MM.1S (cell line): ENCODE measurements at regions not wholly inside any gene's neighbourhood (a gene's known extent, or its start where the extent isn't known, plus 50 kb on each side); places are given as distances from the start of the nearest gene placed in this dataset.
"Not testable (repeated sequence)": the region's sequence is repeated elsewhere in the genome, so short reads cannot be mapped to it uniquely, and the experiment has no call there.

Experiments
- DNase-seq: peaks from one replicate; pipeline ENCODE4 v3.0.0-alpha.2; 2015
- H2AFZ ChIP-seq: fragments of 300-600 bp; sonication (generic); 2 replicates; pipeline ENCODE4 v1.6.0; 2016; ENCODE audit warnings: antibody characterized with exemption, low read length
- H3F3A ChIP-seq: fragments of 300-600 bp; sonication (generic); 2 replicates; pipeline ENCODE4 v1.6.1; 2016; ENCODE audit warnings: mild to moderate bottlenecking, antibody characterized with exemption, low read length, moderate library complexity, mixed read lengths; ENCODE audit not compliant: insufficient read depth
- H3K27ac ChIP-seq: fragments of 300-600 bp; sonication (generic); 2 replicates; pipeline ENCODE4 v1.5.1; 2016; ENCODE audit warnings: mild to moderate bottlenecking, low read length
- H3K27me3 ChIP-seq: fragments of 300-600 bp; sonication (generic); replicated peaks from 2 replicates; pipeline ENCODE4 v1.6.0; 2016; ENCODE audit warnings: low read length; ENCODE audit not compliant: insufficient read depth
- H3K36me3 ChIP-seq: fragments of 300-600 bp; sonication (generic); replicated peaks from 2 replicates; pipeline ENCODE4 v1.6.1; 2016; ENCODE audit warnings: mild to moderate bottlenecking, low read length, mixed read lengths; ENCODE audit not compliant: insufficient read depth
- H3K4me1 ChIP-seq: fragments of 300-600 bp; sonication (generic); 2 replicates; pipeline ENCODE4 v1.6.1; 2016; ENCODE audit warnings: low read length, mixed read lengths
- H3K4me2 ChIP-seq: fragments of 300-600 bp; sonication (generic); 2 replicates; pipeline ENCODE4 v1.6.0; 2016; ENCODE audit warnings: low read depth, low read length
- H3K4me3 ChIP-seq: fragments of 300-600 bp; sonication (generic); 2 replicates; pipeline ENCODE4 v1.5.1; 2016; ENCODE audit warnings: low read length, mixed read lengths
- H3K79me2 ChIP-seq: fragments of 300-600 bp; sonication (generic); 2 replicates; pipeline ENCODE4 v1.6.1; 2016; ENCODE audit warnings: mixed run types, low read length, mixed read lengths
- H3K9ac ChIP-seq: fragments of 300-600 bp; sonication (generic); 2 replicates; pipeline ENCODE4 v1.6.1; 2016; ENCODE audit warnings: low read length, mixed read lengths
- H3K9me2 ChIP-seq: fragments of 300-600 bp; sonication (generic); replicated peaks from 2 replicates; pipeline ENCODE4 v1.6.1; 2016; ENCODE audit warnings: mild to moderate bottlenecking, low read length, mixed read lengths; ENCODE audit not compliant: insufficient read depth
- H3K9me3 ChIP-seq: fragments of 300-600 bp; sonication (generic); replicated peaks from 2 replicates; pipeline ENCODE4 v1.6.1; 2016; ENCODE audit warnings: mild to moderate bottlenecking, low read length, mixed read lengths; ENCODE audit not compliant: insufficient read depth
- H4K20me1 ChIP-seq: fragments of 300-600 bp; sonication (generic); 2 replicates; pipeline ENCODE4 v1.6.1; 2016; ENCODE audit warnings: mild to moderate bottlenecking, low read length, moderate library complexity, mixed read lengths; ENCODE audit not compliant: insufficient read depth
- EZH2 ChIP-seq: fragments of 300-600 bp; sonication (generic); optimal IDR thresholded peaks from 2 replicates; pipeline ENCODE3; 2017; ENCODE audit warnings: low read depth, mild to moderate bottlenecking, antibody characterized with exemption, low read length, mixed read lengths
- EZH2phosphoT487 ChIP-seq: fragments of 300-600 bp; sonication (generic); IDR thresholded peaks from 2 replicates; pipeline ENCODE4 v1.6.1; 2018; ENCODE audit warnings: antibody characterized with exemption, low read length
- TF ChIP-seq, protein P1 (sequence below): fragments of 300-600 bp; sonication (generic); IDR thresholded peaks from 2 replicates; pipeline ENCODE4 v1.5.1; 2016; ENCODE audit warnings: antibody characterized with exemption, low read length, mixed read lengths

DNA sequence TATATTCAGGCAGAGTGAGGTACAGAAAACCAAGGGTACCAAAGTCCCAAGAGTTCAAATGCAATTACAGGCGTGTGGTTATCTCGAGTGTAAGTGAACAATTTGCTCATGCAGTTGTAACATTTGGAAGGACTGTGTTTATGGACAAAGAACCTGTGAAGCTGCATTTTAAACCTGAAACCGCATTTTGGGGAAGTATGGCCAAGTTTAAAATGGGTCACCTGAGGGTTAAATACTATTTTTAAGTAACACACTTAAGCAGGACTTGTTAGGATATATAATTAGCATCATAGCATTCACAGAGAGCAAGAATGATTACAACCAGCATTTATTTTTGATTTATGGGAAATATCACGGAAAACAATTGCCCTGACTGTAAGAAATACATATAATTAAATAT, 79.1 kb upstream of the LCORL start:
- no peaks in the 10 kb centered on the region for H3K27me3 ChIP-seq
- H3K9ac ChIP-seq, result no peak overlapping the region
- H3K79me2 ChIP-seq, result no peaks in the 10 kb centered on the region
- no peaks in the 10 kb centered on the region for H3F3A ChIP-seq
- peaks cover 3% of the 10 kb centered on the region; the same call in 1 of the 2 replicates for H3K4me1 ChIP-seq
- no peak overlapping the region for H2AFZ ChIP-seq
- TF ChIP-seq EZH2 (no peak), EZH2phosphoT487 (no peak)
- TF ChIP-seq, protein P1, sequence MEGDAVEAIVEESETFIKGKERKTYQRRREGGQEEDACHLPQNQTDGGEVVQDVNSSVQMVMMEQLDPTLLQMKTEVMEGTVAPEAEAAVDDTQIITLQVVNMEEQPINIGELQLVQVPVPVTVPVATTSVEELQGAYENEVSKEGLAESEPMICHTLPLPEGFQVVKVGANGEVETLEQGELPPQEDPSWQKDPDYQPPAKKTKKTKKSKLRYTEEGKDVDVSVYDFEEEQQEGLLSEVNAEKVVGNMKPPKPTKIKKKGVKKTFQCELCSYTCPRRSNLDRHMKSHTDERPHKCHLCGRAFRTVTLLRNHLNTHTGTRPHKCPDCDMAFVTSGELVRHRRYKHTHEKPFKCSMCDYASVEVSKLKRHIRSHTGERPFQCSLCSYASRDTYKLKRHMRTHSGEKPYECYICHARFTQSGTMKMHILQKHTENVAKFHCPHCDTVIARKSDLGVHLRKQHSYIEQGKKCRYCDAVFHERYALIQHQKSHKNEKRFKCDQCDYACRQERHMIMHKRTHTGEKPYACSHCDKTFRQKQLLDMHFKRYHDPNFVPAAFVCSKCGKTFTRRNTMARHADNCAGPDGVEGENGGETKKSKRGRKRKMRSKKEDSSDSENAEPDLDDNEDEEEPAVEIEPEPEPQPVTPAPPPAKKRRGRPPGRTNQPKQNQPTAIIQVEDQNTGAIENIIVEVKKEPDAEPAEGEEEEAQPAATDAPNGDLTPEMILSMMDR, result no peak
- H3K36me3 ChIP-seq, result no peaks in the 10 kb centered on the region
- H3K27ac ChIP-seq, result no peak overlapping the region
- H3K4me2 ChIP-seq, result no peak overlapping the region
- H4K20me1 ChIP-seq, result no peaks in the 10 kb centered on the region
- no peaks in the 10 kb centered on the region for H3K9me2 ChIP-seq
- H3K4me3 ChIP-seq, result no peak overlapping the region
- no peak for DNase-seq
- no peaks in the 10 kb centered on the region for H3K9me3 ChIP-seq

DNA sequence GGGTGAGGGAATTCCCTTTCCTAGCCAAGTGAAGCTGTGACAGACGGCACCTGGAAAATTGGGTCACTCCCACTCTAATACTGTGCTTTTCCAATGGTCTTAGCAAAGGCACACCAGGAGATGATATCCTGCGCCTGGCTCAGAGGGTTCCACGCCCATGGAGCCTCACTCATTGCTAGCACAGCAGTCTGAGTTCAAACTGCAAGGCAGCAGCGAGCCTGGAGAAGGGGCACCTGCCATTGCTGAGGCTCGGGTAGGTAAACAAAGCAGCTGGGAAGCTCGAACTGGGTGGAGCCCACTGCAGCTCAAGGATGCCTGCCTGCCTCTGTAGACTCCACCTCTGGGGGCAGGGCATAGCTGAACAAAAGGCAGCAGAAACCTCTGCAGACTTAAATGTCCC, 68.9 kb upstream of the LCORL start:
- not testable (repeated sequence) for H3F3A ChIP-seq, H3K79me2 ChIP-seq, H3K9me3 ChIP-seq, H3K36me3 ChIP-seq, DNase-seq, H3K9me2 ChIP-seq, H3K4me1 ChIP-seq, H4K20me1 ChIP-seq, H3K4me2 ChIP-seq, H3K4me3 ChIP-seq, H2AFZ ChIP-seq, H3K9ac ChIP-seq, H3K27me3 ChIP-seq, H3K27ac ChIP-seq

DNA sequence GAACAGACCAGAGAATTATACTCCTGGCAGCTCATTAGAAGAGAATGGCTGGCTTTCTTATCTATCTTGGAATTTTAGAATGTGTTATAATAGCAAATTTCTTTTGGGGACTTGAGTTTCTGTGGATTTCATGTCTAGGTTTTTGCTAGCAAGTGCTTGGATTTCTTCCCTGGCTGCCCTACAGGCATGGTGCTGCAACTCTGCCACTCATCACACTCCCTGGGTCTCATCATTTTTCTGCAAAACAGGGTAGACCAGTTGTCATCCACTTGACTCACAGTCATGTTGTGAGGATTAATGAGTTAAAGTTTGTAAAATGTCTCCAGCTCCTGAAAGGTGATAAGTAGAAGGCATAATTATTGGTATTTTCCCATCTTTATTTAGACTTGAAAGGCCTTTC, 60.7 kb upstream of the LCORL start:
- H2AFZ ChIP-seq, result no peak overlapping the region
- H3K36me3 ChIP-seq, result no peaks in the 10 kb centered on the region
- H4K20me1 ChIP-seq, result no peaks in the 10 kb centered on the region
- H3F3A ChIP-seq, result no peaks in the 10 kb centered on the region
- H3K79me2 ChIP-seq, result no peaks in the 10 kb centered on the region
- no peaks in the 10 kb centered on the region for H3K9me2 ChIP-seq
- no peak for DNase-seq
- H3K9me3 ChIP-seq, result no peaks in the 10 kb centered on the region
- H3K27me3 ChIP-seq, result no peaks in the 10 kb centered on the region
- H3K4me3 ChIP-seq, result no peak overlapping the region
- H3K4me2 ChIP-seq, result no peak overlapping the region
- H3K9ac ChIP-seq, result no peak overlapping the region
- no peak overlapping the region for H3K27ac ChIP-seq
- TF ChIP-seq EZH2 (no peak), EZH2phosphoT487 (no peak)
- TF ChIP-seq, protein P1, result no peak
- 0 out of 2 replicates have a peak, but pooled peaks cover 3% of the 10 kb centered on the region for H3K4me1 ChIP-seq

DNA sequence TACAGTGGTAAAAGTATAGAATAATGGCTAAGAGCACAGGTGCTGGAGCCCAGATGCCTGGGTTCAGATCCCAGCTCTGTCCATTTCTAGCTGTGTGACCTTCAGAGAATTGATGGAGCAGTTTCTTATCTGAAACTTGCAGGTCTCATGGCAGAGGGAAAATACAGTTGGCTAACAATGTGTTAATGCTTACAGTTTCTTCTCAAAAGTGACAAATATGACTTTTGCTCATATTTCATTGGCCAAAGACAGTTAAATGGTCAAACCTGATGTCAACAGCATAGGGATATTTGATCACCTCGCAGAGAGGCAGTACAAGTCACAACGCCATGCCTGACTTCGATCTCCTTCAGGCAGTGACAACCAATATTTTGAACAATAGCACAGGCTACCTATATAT, 60.2 kb upstream of the LCORL start:
- no peaks in the 10 kb centered on the region for H3K27me3 ChIP-seq
- no peaks in the 10 kb centered on the region for H3K9me3 ChIP-seq
- H3K4me3 ChIP-seq, result no peak overlapping the region
- H2AFZ ChIP-seq, result no peak overlapping the region
- no peaks in the 10 kb centered on the region for H3K36me3 ChIP-seq
- no peaks in the 10 kb centered on the region for H3F3A ChIP-seq
- no peak for DNase-seq
- no peak overlapping the region for H3K4me2 ChIP-seq
- H3K4me1 ChIP-seq, result 0 out of 2 replicates have a peak, but pooled peaks cover 3% of the 10 kb centered on the region
- no peaks in the 10 kb centered on the region for H4K20me1 ChIP-seq
- no peak overlapping the region for H3K9ac ChIP-seq
- H3K79me2 ChIP-seq, result no peaks in the 10 kb centered on the region
- no peak overlapping the region for H3K27ac ChIP-seq
- TF ChIP-seq EZH2phosphoT487, result no peak
- TF ChIP-seq, protein P1, result no peak
- TF ChIP-seq EZH2, result no peak
- no peaks in the 10 kb centered on the region for H3K9me2 ChIP-seq
